ENCODE measurements at regions not wholly inside any gene's neighbourhood (a gene's known extent, or its start where the extent isn't known, plus 50 kb on each side); places are given as distances from the start of the nearest gene placed in this dataset.

DNA sequence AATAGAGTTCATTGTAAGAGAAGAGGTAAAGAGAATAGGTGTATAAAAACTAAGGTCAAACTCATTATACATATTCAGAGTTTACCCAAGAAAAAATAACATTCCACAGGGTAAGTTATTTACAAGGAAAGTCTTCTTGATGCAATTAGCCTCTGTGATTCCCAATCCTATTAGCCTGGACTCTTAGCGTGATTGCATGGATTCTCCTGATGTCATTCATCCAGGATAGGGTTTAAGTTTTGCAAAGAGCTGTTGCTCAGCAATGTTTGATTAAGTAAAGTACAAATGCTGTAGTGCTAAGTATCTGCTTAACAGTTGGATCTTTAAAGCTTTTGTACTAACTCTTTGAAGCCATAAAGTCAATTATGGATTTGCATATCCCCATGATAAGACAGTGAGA, 767.8 kb upstream of the LUZP2 start:
- POLR2A ChIA-PET, result no interaction called here
- H3K27me3 Mint-ChIP-seq (ENCODE audit: insufficient read depth, unreplicated experiment), result no peaks in the 10 kb centered on the region
- no peak overlapping the region for H3K27ac Mint-ChIP-seq (ENCODE audit: unreplicated experiment)
- H3K36me3 Mint-ChIP-seq (ENCODE audit: insufficient read depth, unreplicated experiment), result no peaks in the 10 kb centered on the region
- no peaks in the 10 kb centered on the region for H3K4me1 ChIP-seq
- H3K9me3 ChIP-seq, result no peaks in the 10 kb centered on the region
- H3K4me3 Mint-ChIP-seq (ENCODE audit: unreplicated experiment), result no peak overlapping the region
- H3K27me3 ChIP-seq (replicated peaks; ENCODE audit: control insufficient read depth, insufficient read depth, low read length), result no peaks in the 10 kb centered on the region
- TF ChIP-seq, protein P1, sequence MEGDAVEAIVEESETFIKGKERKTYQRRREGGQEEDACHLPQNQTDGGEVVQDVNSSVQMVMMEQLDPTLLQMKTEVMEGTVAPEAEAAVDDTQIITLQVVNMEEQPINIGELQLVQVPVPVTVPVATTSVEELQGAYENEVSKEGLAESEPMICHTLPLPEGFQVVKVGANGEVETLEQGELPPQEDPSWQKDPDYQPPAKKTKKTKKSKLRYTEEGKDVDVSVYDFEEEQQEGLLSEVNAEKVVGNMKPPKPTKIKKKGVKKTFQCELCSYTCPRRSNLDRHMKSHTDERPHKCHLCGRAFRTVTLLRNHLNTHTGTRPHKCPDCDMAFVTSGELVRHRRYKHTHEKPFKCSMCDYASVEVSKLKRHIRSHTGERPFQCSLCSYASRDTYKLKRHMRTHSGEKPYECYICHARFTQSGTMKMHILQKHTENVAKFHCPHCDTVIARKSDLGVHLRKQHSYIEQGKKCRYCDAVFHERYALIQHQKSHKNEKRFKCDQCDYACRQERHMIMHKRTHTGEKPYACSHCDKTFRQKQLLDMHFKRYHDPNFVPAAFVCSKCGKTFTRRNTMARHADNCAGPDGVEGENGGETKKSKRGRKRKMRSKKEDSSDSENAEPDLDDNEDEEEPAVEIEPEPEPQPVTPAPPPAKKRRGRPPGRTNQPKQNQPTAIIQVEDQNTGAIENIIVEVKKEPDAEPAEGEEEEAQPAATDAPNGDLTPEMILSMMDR (IDR thresholded peaks at IDR 0.05; ENCODE audit: insufficient read depth in 1 of 2, low read depth in 1 of 2, low read length in 1 of 2, severe bottlenecking in 1 of 2, unreplicated experiment in 1 of 2), result no peak
- no peaks in the 10 kb centered on the region for H3K4me1 Mint-ChIP-seq (ENCODE audit: low read depth, unreplicated experiment)
- H3K4me3 ChIP-seq (ENCODE audit: low read depth, low read length), result no peak overlapping the region
- CTCF ChIA-PET, result no interaction called here
- intact Hi-C loops (cut with micrococcal nuclease; ENCODE audit: unreplicated experiment), result no loop called here
- no TSS peak for BruUV-seq (replicated peaks)
- no peaks in the 10 kb centered on the region for H3K9me3 Mint-ChIP-seq (ENCODE audit: unreplicated experiment)
- no peaks in the 10 kb centered on the region for H3K36me3 ChIP-seq (ENCODE audit: control insufficient read depth, insufficient read depth, low read length)
- DNase-seq, result no peak

DNA sequence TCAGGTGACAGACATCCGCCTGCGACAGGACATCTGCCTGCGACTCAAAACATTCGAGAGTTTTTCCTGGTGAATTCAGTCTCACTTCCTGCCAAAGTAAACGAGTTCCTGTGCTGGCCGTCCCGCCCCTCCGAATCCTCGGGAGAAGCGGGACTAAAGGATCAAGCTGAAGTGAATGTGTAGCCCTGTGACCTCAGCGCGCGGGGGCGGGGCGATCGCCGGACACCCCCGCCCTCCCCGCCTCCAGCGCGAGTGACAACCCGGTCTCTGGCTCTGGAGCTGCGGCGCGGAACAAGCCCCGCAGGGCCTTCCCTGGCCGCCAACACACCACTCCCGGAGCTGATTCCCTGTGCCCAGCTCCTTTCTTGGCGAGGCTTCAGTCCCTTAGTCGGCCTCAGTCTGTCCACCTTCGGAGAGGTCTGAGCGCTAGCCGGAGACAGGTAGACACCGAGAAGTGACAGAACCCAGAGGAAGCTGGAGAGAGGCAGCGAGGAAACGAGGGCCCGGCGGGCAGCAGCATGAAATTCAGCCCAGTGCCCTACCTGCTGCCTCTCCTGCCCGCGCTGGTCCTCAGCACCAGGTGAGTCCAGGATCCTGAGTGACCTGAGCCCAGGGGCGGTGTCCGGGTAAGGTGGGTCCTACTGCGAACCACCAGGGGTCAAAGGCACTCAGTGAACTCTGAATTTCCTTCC, 766.4 kb upstream of the LUZP2 start:
- H3K4me3 Mint-ChIP-seq (ENCODE audit: unreplicated experiment), result no peak overlapping the region
- Histone ChIP-seq H3K4me1 (no peaks in the 10 kb centered on the region), H3K36me3 (ENCODE audit: control insufficient read depth, insufficient read depth, low read length) (no peaks in the 10 kb centered on the region), H3K9me3 (no peaks in the 10 kb centered on the region), H3K27me3 (replicated peaks; ENCODE audit: control insufficient read depth, insufficient read depth, low read length) (no peaks in the 10 kb centered on the region), H3K4me3 (ENCODE audit: low read depth, low read length) (no peak overlapping the region)
- DNase-seq, result no peak
- no TSS peak for BruUV-seq (replicated peaks)
- no peaks in the 10 kb centered on the region for H3K4me1 Mint-ChIP-seq (ENCODE audit: low read depth, unreplicated experiment)
- CTCF ChIA-PET, result no interaction called here
- H3K27me3 Mint-ChIP-seq (ENCODE audit: insufficient read depth, unreplicated experiment), result no peaks in the 10 kb centered on the region
- TF ChIP-seq, protein P1 (IDR thresholded peaks at IDR 0.05; ENCODE audit: insufficient read depth in 1 of 2, low read depth in 1 of 2, low read length in 1 of 2, severe bottlenecking in 1 of 2, unreplicated experiment in 1 of 2), result no peak
- intact Hi-C loops (cut with micrococcal nuclease; ENCODE audit: unreplicated experiment), result no loop called here
- no peak overlapping the region for H3K27ac Mint-ChIP-seq (ENCODE audit: unreplicated experiment)
- POLR2A ChIA-PET, result no interaction called here
- no peaks in the 10 kb centered on the region for H3K9me3 Mint-ChIP-seq (ENCODE audit: unreplicated experiment)
- H3K36me3 Mint-ChIP-seq (ENCODE audit: insufficient read depth, unreplicated experiment), result no peaks in the 10 kb centered on the region

DNA sequence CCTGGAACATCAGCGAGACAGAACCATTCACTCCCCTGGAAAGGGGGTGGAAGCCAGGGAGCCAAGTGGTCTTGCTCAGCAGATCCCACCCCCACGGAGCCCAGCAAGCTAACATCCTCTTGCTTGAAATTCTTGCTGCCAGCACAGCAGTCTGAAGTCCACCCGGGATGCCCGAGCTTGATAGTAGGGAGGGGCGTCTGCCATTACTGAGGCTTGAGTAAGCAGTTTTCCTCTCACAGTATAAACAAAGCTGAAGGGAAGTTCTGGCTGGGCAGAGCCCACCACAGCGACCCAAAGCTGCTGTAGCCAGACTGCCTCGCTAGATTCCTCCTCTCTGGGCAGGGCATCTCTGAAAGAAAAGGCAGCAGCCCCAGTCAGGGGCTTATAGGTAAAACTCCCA, 764.8 kb upstream of the LUZP2 start:
- Histone ChIP-seq H3K27me3 (replicated peaks; ENCODE audit: control insufficient read depth, insufficient read depth, low read length) (no peaks in the 10 kb centered on the region), H3K4me1 (no peaks in the 10 kb centered on the region), H3K36me3 (ENCODE audit: control insufficient read depth, insufficient read depth, low read length) (no peaks in the 10 kb centered on the region), H3K9me3 (no peaks in the 10 kb centered on the region), H3K4me3 (ENCODE audit: low read depth, low read length) (no peak overlapping the region)
- Mint-ChIP-seq H3K36me3 (ENCODE audit: insufficient read depth, unreplicated experiment) (no peaks in the 10 kb centered on the region), H3K9me3 (ENCODE audit: unreplicated experiment) (no peaks in the 10 kb centered on the region), H3K27ac (ENCODE audit: unreplicated experiment) (no peak overlapping the region), H3K4me3 (ENCODE audit: unreplicated experiment) (no peak overlapping the region), H3K27me3 (ENCODE audit: insufficient read depth, unreplicated experiment) (no peaks in the 10 kb centered on the region), H3K4me1 (ENCODE audit: low read depth, unreplicated experiment) (no peaks in the 10 kb centered on the region)
- DNase-seq, result peak; percentile 7 to 37
- no TSS peak for BruUV-seq (replicated peaks)
- TF ChIP-seq, protein P1 (IDR thresholded peaks at IDR 0.05; ENCODE audit: insufficient read depth in 1 of 2, low read depth in 1 of 2, low read length in 1 of 2, severe bottlenecking in 1 of 2, unreplicated experiment in 1 of 2), result no peak
- intact Hi-C loops (cut with micrococcal nuclease; ENCODE audit: unreplicated experiment), result no loop called here
- ChIA-PET POLR2A (no interaction called here), CTCF (no interaction called here)
